Loucy (cell line): ENCODE measurements at regions not wholly inside any gene's neighbourhood (a gene's known extent, or its start where the extent isn't known, plus 50 kb on each side); places are given as distances from the start of the nearest gene placed in this dataset.
A peak's percentile ranks its signal among the peaks of the same experiment; 100 is the strongest.

Experiments used
- H2AFZ ChIP-seq: fragments of 200-600 bp; sonication (generic); 2 replicates; pipeline ENCODE4 v1.6.0; 2016; ENCODE audit warnings: antibody characterized with exemption, mild to moderate bottlenecking, low read length, moderate library complexity
- H3F3A ChIP-seq: fragments of 200-600 bp; 2 replicates; pipeline ENCODE4 v1.6.0; 2016; ENCODE audit warnings: antibody characterized with exemption, low read depth, mild to moderate bottlenecking
- H3K27me3 ChIP-seq: fragments of 200-600 bp; sonication (generic); 2 replicates; pipeline ENCODE4 v1.6.1; 2014; ENCODE audit warnings: low read length, mild to moderate bottlenecking; ENCODE audit not compliant: insufficient read depth, poor library complexity, severe bottlenecking
- H3K36me3 ChIP-seq: fragments of 200-600 bp; sonication (generic); 2 replicates; pipeline ENCODE4 v1.6.1; 2016; ENCODE audit warnings: low read length; ENCODE audit not compliant: insufficient read depth
- H3K4me1 ChIP-seq: fragments of 200-600 bp; sonication (generic); 2 replicates; pipeline ENCODE4 v1.5.1; 2014; ENCODE audit warnings: low read length, mild to moderate bottlenecking; ENCODE audit not compliant: insufficient read depth, poor library complexity, severe bottlenecking
- H3K4me2 ChIP-seq: fragments of 200-600 bp; sonication (generic); 2 replicates; pipeline ENCODE4 v1.6.0; 2014; ENCODE audit warnings: antibody characterized with exemption, low read length, low read depth, mild to moderate bottlenecking; ENCODE audit not compliant: poor library complexity, severe bottlenecking
- H3K4me3 ChIP-seq: fragments of 200-600 bp; sonication (generic); 2 replicates; pipeline ENCODE4 v1.5.1; 2014; ENCODE audit warnings: low read length, mild to moderate bottlenecking, mixed read lengths; ENCODE audit not compliant: poor library complexity, severe bottlenecking
- H3K79me2 ChIP-seq: fragments of 200-600 bp; sonication (generic); 2 replicates; pipeline ENCODE4 v1.6.1; 2014; ENCODE audit warnings: low read length; ENCODE audit not compliant: insufficient read depth
- H3K9ac ChIP-seq: fragments of 200-600 bp; sonication (generic); 2 replicates; pipeline ENCODE4 v1.6.0; 2014; ENCODE audit warnings: mild to moderate bottlenecking, low read depth, low read length, moderate library complexity; ENCODE audit not compliant: poor library complexity, severe bottlenecking
- H3K9me2 ChIP-seq: fragments of 200-600 bp; sonication (generic); replicated peaks from 2 replicates; pipeline ENCODE4 v1.6.1; 2016; ENCODE audit warnings: low read depth, low read length, mixed read lengths
- H3K9me3 ChIP-seq: fragments of 200-600 bp; sonication (generic); 2 replicates; pipeline ENCODE4 v1.6.1; 2014; ENCODE audit warnings: mild to moderate bottlenecking, antibody characterized with exemption, low read length, low read depth; ENCODE audit not compliant: insufficient read depth
- H4K20me1 ChIP-seq: fragments of 200-600 bp; sonication (generic); 2 replicates; pipeline ENCODE4 v1.6.0; 2014; ENCODE audit warnings: antibody characterized with exemption, low read length, mild to moderate bottlenecking; ENCODE audit not compliant: insufficient read depth, poor library complexity, severe bottlenecking
- CTCF ChIP-seq: fragments of 200-600 bp; sonication (generic); conservative IDR thresholded peaks from 2 replicates; pipeline ENCODE4 v1.5.1; 2014; ENCODE audit warnings: mild to moderate bottlenecking, antibody characterized with exemption, low read length
- EZH2phosphoT487 ChIP-seq: fragments of 200-600 bp; IDR thresholded peaks from 2 replicates; pipeline ENCODE4 v1.6.1; 2018; ENCODE audit warnings: antibody characterized with exemption, mild to moderate bottlenecking, moderate library complexity, borderline replicate concordance

- H3K4me3 ChIP-seq: no peak overlapping the region
- no peaks in the 10 kb centered on the region for H3K79me2 ChIP-seq
- H4K20me1 ChIP-seq: no peaks in the 10 kb centered on the region
- H3K4me1 ChIP-seq: no peaks in the 10 kb centered on the region
- no peak overlapping the region for H2AFZ ChIP-seq
- no peaks in the 10 kb centered on the region for H3K36me3 ChIP-seq
- no peaks in the 10 kb centered on the region for H3K9me3 ChIP-seq
- TF ChIP-seq EZH2phosphoT487 (no peak), CTCF (peak; percentile 46; the same call in 1 of the 2 replicates)
- no peaks in the 10 kb centered on the region for H3F3A ChIP-seq
- no peak overlapping the region for H3K9ac ChIP-seq
- no peaks in the 10 kb centered on the region for H3K27me3 ChIP-seq
- no peak overlapping the region for H3K4me2 ChIP-seq
- no peaks in the 10 kb centered on the region for H3K9me2 ChIP-seq
Measured at GRCh38 chr5:58335518-58335917, 124.4 kb downstream of the PLK2 start.

GRCh38 chr5:58334035-58334434 lies 125.9 kb downstream of the PLK2 start:
- Histone ChIP-seq H3K4me1 (no peaks in the 10 kb centered on the region), H2AFZ (no peak overlapping the region), H3K27me3 (no peaks in the 10 kb centered on the region), H3K4me2 (no peak overlapping the region), H3K9me3 (no peaks in the 10 kb centered on the region), H3K4me3 (no peak overlapping the region), H3K36me3 (no peaks in the 10 kb centered on the region), H3K9me2 (no peaks in the 10 kb centered on the region), H3K79me2 (no peaks in the 10 kb centered on the region), H3F3A (no peaks in the 10 kb centered on the region), H4K20me1 (no peaks in the 10 kb centered on the region), H3K9ac (no peak overlapping the region)
- no peak for TF ChIP-seq EZH2phosphoT487
- no peak for TF ChIP-seq CTCF

GRCh38 chr5:58330781-58331180 lies 129.1 kb downstream of the PLK2 start:
- no peak overlapping the region for H3K4me3 ChIP-seq
- TF ChIP-seq CTCF: no peak
- TF ChIP-seq EZH2phosphoT487: no peak
- H2AFZ ChIP-seq: no peak overlapping the region
- no peaks in the 10 kb centered on the region for H3F3A ChIP-seq
- H3K9me3 ChIP-seq: no peaks in the 10 kb centered on the region
- H3K4me2 ChIP-seq: no peak overlapping the region
- no peaks in the 10 kb centered on the region for H4K20me1 ChIP-seq
- no peaks in the 10 kb centered on the region for H3K36me3 ChIP-seq
- H3K27me3 ChIP-seq: no peaks in the 10 kb centered on the region
- H3K9ac ChIP-seq: no peak overlapping the region
- no peaks in the 10 kb centered on the region for H3K4me1 ChIP-seq
- no peaks in the 10 kb centered on the region for H3K79me2 ChIP-seq
- H3K9me2 ChIP-seq: no peaks in the 10 kb centered on the region
